K562 (cell line): ENCODE measurements at regions not wholly inside any gene's neighbourhood (a gene's known extent, or its start where the extent isn't known, plus 50 kb on each side); places are given as distances from the start of the nearest gene placed in this dataset.

Experiments
- ARID1B ChIP-seq: fragments of 450-650 bp; IDR thresholded peaks from 2 replicates; pipeline ENCODE4 v1.6.1; 2016; ENCODE audit warnings: antibody characterized with exemption, mild to moderate bottlenecking, inconsistent platforms
- CBFA2T2 ChIP-seq: fragments of 450-650 bp; conservative IDR thresholded peaks from 2 replicates; pipeline ENCODE4 v1.6.1; 2017; ENCODE audit warnings: mild to moderate bottlenecking
- CBX5 ChIP-seq: IDR thresholded peaks from 2 replicates; pipeline ENCODE4 v1.6.1; 2014; ENCODE audit warnings: low read depth, borderline replicate concordance
- CLOCK ChIP-seq: fragments of 250-450 bp; sonication (Bioruptor Pico); IDR thresholded peaks from 2 replicates; pipeline ENCODE4 v1.4.0; 2020; ENCODE audit warnings: mild to moderate bottlenecking, moderate library complexity, borderline replicate concordance
- CTBP1 ChIP-seq: fragments of 450-650 bp; IDR thresholded peaks from 2 replicates; pipeline ENCODE4 v1.6.1; 2016; ENCODE audit warnings: borderline replicate concordance
- HNRNPL ChIP-seq: fragments of 200-400 bp; formaldehyde crosslinking; IDR thresholded peaks from 2 replicates; pipeline ENCODE4 v1.6.1; 2017; ENCODE audit warnings: low read depth, mild to moderate bottlenecking, low read length
- ID3 ChIP-seq, 2 experiments: fragments of 250-450 bp in 1 of 2; fragments of 450-650 bp in 1 of 2; sonication (Bioruptor Pico) in 1 of 2; IDR thresholded peaks; 2 replicates each; pipeline versions ENCODE4 v1.6.1 to v1.8.0; 2016 to 2021; ENCODE audit warnings: mild to moderate bottlenecking in 2 of 2, moderate library complexity in 2 of 2, missing compliant biosample characterization in 1 of 2, missing genetic modification characterization in 1 of 2
- MGA ChIP-seq: fragments of 450-650 bp; IDR thresholded peaks from 2 replicates; pipeline ENCODE4 v1.6.1; 2016; ENCODE audit warnings: mild to moderate bottlenecking, moderate library complexity
- NR4A1 ChIP-seq, 2 experiments: fragments of 250-450 bp in 1 of 2; fragments of 450-650 bp in 1 of 2; sonication (Bioruptor Pico) in 1 of 2; IDR thresholded peaks; 2 replicates each; pipeline versions ENCODE4 v1.4.0 to v1.6.1; 2016 to 2020; ENCODE audit warnings: mild to moderate bottlenecking in 2 of 2, missing compliant biosample characterization in 1 of 2, missing genetic modification characterization in 1 of 2, moderate library complexity in 1 of 2
- PCBP2 ChIP-seq: fragments of 200-400 bp; formaldehyde crosslinking; IDR thresholded peaks from 2 replicates; pipeline ENCODE4 v1.6.1; 2018; ENCODE audit warnings: low read length, low read depth, mild to moderate bottlenecking, moderate library complexity; ENCODE audit not compliant: poor library complexity, severe bottlenecking
- SIRT6 ChIP-seq: IDR thresholded peaks from one replicate; pipeline ENCODE4 v1.6.1; 2012; ENCODE audit warnings: low read depth, mild to moderate bottlenecking, control low read depth, inconsistent platforms, low read length, moderate library complexity

GRCh38 chr21:43325968-43326715 is 100.8 kb downstream of the SIK1 start (continued):
- TF ChIP-seq MGA (no peak), CBFA2T2 (no peak; the same call in 1 of the 2 replicates), CLOCK (CRISPR knock-in tag) (no peak), CBX5 (no peak), ID3 (CRISPR knock-in tag; IDR thresholded peaks at IDR 0.05) (no peak), ID3 (tag; IDR thresholded peaks at IDR 0.05) (peak; percentile 26; the same call in 1 of the 2 replicates), ARID1B (peak; percentile 61; the same call in 1 of the 2 replicates), NR4A1 (CRISPR knock-in tag; IDR thresholded peaks at IDR 0.05) (no peak), NR4A1 (tag; IDR thresholded peaks at IDR 0.05) (no peak), PCBP2 (no peak), CTBP1 (0 out of 2 replicates have a peak, but pooled peaks have one; percentile 17), HNRNPL (no peak), SIRT6 (no peak)
